GM13976 (cell line): ENCODE measurements at regions not wholly inside any gene's neighbourhood (a gene's known extent, or its start where the extent isn't known, plus 50 kb on each side); places are given as distances from the start of the nearest gene placed in this dataset.

Experiments
- DNase-seq: peaks from one replicate; pipeline ENCODE4 v3.0.0; 2012; ENCODE audit warnings: low spot score
- in situ Hi-C: fragments of 300-500 bp; cut with MboI; formaldehyde crosslinking; loops from one replicate; pipeline ENCODE4 v1.12.0; 2022; ENCODE audit warnings: low sequenced_read_pairs, mixed read lengths, inconsistent platforms; ENCODE audit not compliant: unreplicated experiment
- TF ChIP-seq, protein P1 (sequence below): IDR thresholded peaks from 2 replicates; pipeline ENCODE4 v1.5.1; 2012; ENCODE audit warnings: borderline replicate concordance, mild to moderate bottlenecking; ENCODE audit not compliant: insufficient read depth; ENCODE audit errors: extremely low read depth, missing control alignments, control extremely low read depth

- in situ Hi-C loops: no loop called here
- no peak for DNase-seq
- TF ChIP-seq, protein P1, sequence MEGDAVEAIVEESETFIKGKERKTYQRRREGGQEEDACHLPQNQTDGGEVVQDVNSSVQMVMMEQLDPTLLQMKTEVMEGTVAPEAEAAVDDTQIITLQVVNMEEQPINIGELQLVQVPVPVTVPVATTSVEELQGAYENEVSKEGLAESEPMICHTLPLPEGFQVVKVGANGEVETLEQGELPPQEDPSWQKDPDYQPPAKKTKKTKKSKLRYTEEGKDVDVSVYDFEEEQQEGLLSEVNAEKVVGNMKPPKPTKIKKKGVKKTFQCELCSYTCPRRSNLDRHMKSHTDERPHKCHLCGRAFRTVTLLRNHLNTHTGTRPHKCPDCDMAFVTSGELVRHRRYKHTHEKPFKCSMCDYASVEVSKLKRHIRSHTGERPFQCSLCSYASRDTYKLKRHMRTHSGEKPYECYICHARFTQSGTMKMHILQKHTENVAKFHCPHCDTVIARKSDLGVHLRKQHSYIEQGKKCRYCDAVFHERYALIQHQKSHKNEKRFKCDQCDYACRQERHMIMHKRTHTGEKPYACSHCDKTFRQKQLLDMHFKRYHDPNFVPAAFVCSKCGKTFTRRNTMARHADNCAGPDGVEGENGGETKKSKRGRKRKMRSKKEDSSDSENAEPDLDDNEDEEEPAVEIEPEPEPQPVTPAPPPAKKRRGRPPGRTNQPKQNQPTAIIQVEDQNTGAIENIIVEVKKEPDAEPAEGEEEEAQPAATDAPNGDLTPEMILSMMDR: no peak
Measured at GRCh38 chr2:84257831-84258230, 201.2 kb downstream of the SUCLG1 start.

DNA sequence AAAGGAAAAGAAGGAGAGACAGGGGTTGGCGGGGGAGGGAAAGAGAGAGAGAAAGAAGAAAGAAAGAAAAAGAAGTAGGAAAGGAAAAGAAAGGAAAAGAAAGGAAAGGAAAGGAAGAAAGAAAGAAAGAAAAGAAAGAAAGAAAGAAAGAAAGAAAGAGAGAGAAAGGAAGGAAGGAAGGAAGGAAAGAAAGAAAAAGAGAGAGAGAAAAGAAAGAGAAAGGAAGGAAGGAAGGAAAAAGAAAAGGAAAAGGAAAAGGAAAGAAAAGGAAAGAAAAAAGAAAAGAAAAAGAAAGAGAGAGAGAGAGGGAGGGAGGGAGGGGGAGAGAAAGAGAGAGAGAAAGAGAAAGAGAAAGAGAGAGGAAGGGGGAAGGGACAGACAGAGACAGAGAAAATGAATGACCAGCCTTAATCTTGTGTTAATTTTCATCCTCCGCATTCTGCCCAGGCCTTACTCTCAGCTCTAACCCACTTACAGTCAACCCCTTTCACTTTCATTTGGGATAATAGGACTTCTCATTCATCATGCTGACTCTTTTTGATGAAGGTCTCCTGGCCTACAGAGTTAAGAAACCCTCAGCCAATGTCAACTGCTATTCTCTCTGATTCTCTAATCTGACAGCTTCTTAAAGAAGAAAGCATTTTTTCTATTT lies 207.3 kb downstream of the SUCLG1 start:
- in situ Hi-C loops: no loop called here
- TF ChIP-seq, protein P1: no peak
- no peak for DNase-seq

GRCh38 chr2:84249140-84249539 lies 209.9 kb downstream of the SUCLG1 start:
- DNase-seq: no peak
- in situ Hi-C loops: no loop called here
- TF ChIP-seq, protein P1: no peak

GRCh38 chr2:84247532-84247931 lies 211.5 kb downstream of the SUCLG1 start:
- DNase-seq: no peak
- TF ChIP-seq, protein P1: no peak
- in situ Hi-C loops: no loop called here

- TF ChIP-seq, protein P1: no peak
- in situ Hi-C loops: no loop called here
- no peak for DNase-seq
Measured at GRCh38 chr2:84243788-84244733, 215.0 kb downstream of the SUCLG1 start.

DNA sequence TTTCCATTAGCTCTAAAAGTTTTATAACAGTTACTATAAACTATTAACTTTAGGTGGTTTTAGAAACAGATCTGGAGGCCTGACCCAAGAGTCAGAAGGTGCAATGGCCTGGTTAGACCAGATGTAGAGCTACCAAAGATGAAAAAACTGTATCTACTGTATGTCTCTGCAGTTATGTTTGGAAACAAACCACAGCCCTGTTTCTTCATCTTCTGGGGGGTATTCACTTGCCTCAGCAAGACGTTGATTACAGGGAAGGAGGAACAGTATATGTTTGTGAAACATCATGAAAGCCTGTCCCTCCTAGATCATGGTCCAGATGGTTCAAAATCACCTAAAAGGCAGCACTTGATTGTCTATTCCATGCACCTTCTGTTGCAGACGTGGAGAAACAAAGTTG lies 220.2 kb downstream of the SUCLG1 start:
- TF ChIP-seq, protein P1: no peak
- DNase-seq: no peak
- in situ Hi-C loops: no loop called here
